ENCODE measurements at regions not wholly inside any gene's neighbourhood (a gene's known extent, or its start where the extent isn't known, plus 50 kb on each side); places are given as distances from the start of the nearest gene placed in this dataset.
"Not testable (repeated sequence)": the region's sequence is repeated elsewhere in the genome, so short reads cannot be mapped to it uniquely, and the experiment has no call there.

- H3K4me1 ChIP-seq (replicated peaks in 1 of 2) = peaks cover 18 to 34% of the 10 kb centered on the region in 2 donors
- WGBS, 10 experiments = 0 to 96% (median 48%) methylated on average over 1 to 7 of the region's 10 CpGs; no CpG with 5 or more reads in 6 of the 10 experiments
- ATAC-seq (replicated peaks in 6 of 8) = no peak
- H3K4me3 ChIP-seq = no peak overlapping the region
- no peak overlapping the region for H3K27ac ChIP-seq
- in situ Hi-C loops (cut with MboI; ENCODE audit: low pct_unique_long_range_greater_than_20kb in 2 of 9, low sequenced_read_pairs in 9 of 9, unreplicated experiment in 9 of 9) = loop anchor here in 1 of 9 experiments (25.0 kb wide), 1 partner anchor 113 kb away; no protein-coding TSS in a partner anchor
Measured at GRCh38 chr2:16199882-16200553, 259.7 kb downstream of the MYCN start.

DNA sequence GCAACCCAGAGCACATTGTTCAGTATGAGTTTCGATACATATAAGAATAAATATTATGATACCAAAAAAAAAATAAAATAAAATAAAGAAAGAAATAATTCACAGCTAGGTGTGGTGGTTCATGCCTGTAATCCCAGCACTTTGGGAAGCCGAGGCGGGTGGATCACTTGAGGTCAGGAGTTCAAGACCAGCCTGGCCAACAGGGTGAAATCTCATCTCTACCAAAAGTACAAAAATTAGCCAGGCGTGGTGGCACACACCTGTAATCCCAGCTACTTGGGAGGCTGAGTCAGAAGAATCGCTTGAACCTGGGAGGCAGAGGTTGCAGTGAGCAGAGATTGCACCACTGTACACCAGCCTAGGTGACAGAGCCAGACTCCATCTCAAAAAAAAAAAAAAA is 258.9 kb downstream of the MYCN start:
- peaks cover 11 to 26% of the 10 kb centered on the region in 2 donors for H3K4me1 ChIP-seq (replicated peaks in 1 of 2)
- in situ Hi-C loops (cut with MboI; ENCODE audit: low pct_unique_long_range_greater_than_20kb in 2 of 9, low sequenced_read_pairs in 9 of 9, unreplicated experiment in 9 of 9) = loop anchor here in 1 of 9 experiments (25.0 kb wide), 1 partner anchor 112 kb away; no protein-coding TSS in a partner anchor
- WGBS, 10 experiments = 19 to 100% (median 81%) methylated on average over 1 to 5 of the region's 5 CpGs; no CpG with 5 or more reads in 2 of the 10 experiments
- H3K27ac ChIP-seq; H3K4me3 ChIP-seq; ATAC-seq (replicated peaks in 6 of 8): not testable (repeated sequence)

- H3K4me1 ChIP-seq (replicated peaks in 1 of 2) = peaks cover 8 to 21% of the 10 kb centered on the region in 2 donors
- no peak overlapping the region for H3K4me3 ChIP-seq
- WGBS, 10 experiments = 29 to 97% (median 55%) methylated on average over 2 to 9 of the region's 9 CpGs
- no peak overlapping the region for H3K27ac ChIP-seq
- ATAC-seq (replicated peaks in 6 of 8) = peak in 4 of 8 experiments; percentile 34 to 67 (median 58)
- in situ Hi-C loops (cut with MboI; ENCODE audit: low pct_unique_long_range_greater_than_20kb in 2 of 9, low sequenced_read_pairs in 9 of 9, unreplicated experiment in 9 of 9) = loop anchor here in 1 of 9 experiments (25.0 kb wide), 1 partner anchor 111 kb away; no protein-coding TSS in a partner anchor
Measured at GRCh38 chr2:16198166-16198912, 258.0 kb downstream of the MYCN start.

DNA sequence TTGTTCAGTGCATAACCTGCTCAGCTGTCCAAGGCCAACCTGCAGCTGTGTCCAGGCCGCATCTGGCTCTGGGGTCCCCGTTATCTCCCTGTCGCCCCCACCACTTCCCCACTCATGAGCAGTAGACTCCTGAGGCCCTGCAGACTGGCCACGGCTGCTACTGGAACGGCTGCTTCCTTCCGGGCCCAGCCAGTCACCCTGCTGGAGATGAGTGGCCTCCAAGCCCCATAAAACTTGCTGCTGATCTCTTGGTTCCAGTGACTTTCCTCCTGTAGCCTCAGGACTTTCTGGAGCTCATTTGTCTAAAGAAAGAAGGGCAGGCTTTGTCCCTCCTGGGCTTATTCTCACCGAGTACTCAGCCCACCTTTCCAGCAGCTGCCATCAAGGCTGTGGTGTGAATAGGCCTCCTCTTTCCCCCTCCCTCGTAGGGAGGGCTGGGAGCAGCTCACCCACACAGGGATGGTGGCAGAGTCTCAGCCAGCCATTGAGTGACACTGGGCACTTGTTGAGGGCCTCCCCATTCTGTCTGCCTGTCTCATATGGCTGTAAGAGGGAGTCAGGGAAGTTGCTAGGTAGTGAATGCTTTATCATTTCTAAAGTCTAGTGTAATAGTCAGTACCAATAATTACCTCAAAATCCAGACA is 257.3 kb downstream of the MYCN start:
- peak in 4 of 8 experiments; percentile 7 to 59 (median 30) for ATAC-seq (replicated peaks in 6 of 8)
- in situ Hi-C loops (cut with MboI; ENCODE audit: low pct_unique_long_range_greater_than_20kb in 2 of 9, low sequenced_read_pairs in 9 of 9, unreplicated experiment in 9 of 9) = loop anchor here in 1 of 9 experiments (25.0 kb wide), 1 partner anchor 110 kb away; no protein-coding TSS in a partner anchor
- peaks cover 8 to 21% of the 10 kb centered on the region in 2 donors for H3K4me1 ChIP-seq (replicated peaks in 1 of 2)
- 0 to 80% (median 20%) methylated on average over 1 to 4 of the region's 8 CpGs; no CpG with 5 or more reads in 5 of the 10 experiments for WGBS, 10 experiments
- H3K27ac ChIP-seq = no peak overlapping the region
- H3K4me3 ChIP-seq = no peak overlapping the region

- Histone ChIP-seq H3K27ac (no peak overlapping the region), H3K4me3 (no peak overlapping the region), H3K4me1 (replicated peaks in 1 of 2) (peaks cover 8 to 21% of the 10 kb centered on the region in 2 donors)
- 20 to 100% (median 87%) methylated on average over 1 to 10 of the region's 15 CpGs; no CpG with 5 or more reads in 1 of the 10 experiments for WGBS, 10 experiments
- ATAC-seq (replicated peaks in 6 of 8) = no peak
- in situ Hi-C loops (cut with MboI; ENCODE audit: low pct_unique_long_range_greater_than_20kb in 2 of 9, low sequenced_read_pairs in 9 of 9, unreplicated experiment in 9 of 9) = loop anchor here in 1 of 9 experiments (25.0 kb wide), 1 partner anchor 110 kb away; no protein-coding TSS in a partner anchor
Measured at GRCh38 chr2:16196687-16197503, 256.5 kb downstream of the MYCN start.

DNA sequence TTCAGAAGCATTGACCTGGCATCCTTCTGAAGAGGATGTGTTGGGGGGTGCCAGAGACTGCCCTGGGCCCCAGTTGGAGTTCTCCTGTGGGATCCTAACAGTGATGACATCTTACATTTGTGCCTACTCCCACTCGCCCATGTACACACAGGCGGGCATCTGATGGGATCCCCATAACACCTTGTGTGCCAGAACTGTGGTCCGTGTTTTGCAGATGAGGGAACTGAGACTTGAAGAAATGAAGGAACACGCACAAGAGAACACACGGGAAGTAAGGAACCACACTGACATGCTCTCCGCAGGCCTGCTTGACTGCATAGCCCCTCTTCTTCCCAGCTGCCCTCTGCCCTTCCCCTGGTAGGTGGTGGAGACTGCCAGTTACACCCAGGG is 255.3 kb downstream of the MYCN start:
- Histone ChIP-seq H3K27ac (no peak overlapping the region), H3K4me1 (replicated peaks in 1 of 2) (peaks cover 8 to 14% of the 10 kb centered on the region in 2 donors), H3K4me3 (no peak overlapping the region)
- in situ Hi-C loops (cut with MboI; ENCODE audit: low pct_unique_long_range_greater_than_20kb in 2 of 9, low sequenced_read_pairs in 9 of 9, unreplicated experiment in 9 of 9) = loop anchor here in 1 of 9 experiments (25.0 kb wide), 1 partner anchor 108 kb away; no protein-coding TSS in a partner anchor
- no peak for ATAC-seq (replicated peaks in 6 of 8)
- 0 to 100% (median 83%) methylated on average over 1 to 3 of the region's 6 CpGs; no CpG with 5 or more reads in 5 of the 10 experiments for WGBS, 10 experiments

GRCh38 chr2:16194931-16195680 is 254.8 kb downstream of the MYCN start:
- Histone ChIP-seq H3K4me1 (replicated peaks in 1 of 2) (peaks cover 8 to 11% of the 10 kb centered on the region in 2 donors), H3K27ac (no peak overlapping the region), H3K4me3 (no peak overlapping the region)
- in situ Hi-C loops (cut with MboI; ENCODE audit: low pct_unique_long_range_greater_than_20kb in 2 of 9, low sequenced_read_pairs in 9 of 9, unreplicated experiment in 9 of 9) = loop anchor here in 1 of 9 experiments (25.0 kb wide), 1 partner anchor 108 kb away; no protein-coding TSS in a partner anchor
- 0 to 100% (median 84%) methylated on average over 1 to 5 of the region's 6 CpGs for WGBS, 10 experiments
- no peak for ATAC-seq (replicated peaks in 6 of 8)

GRCh38 chr2:16194530-16194929 is 254.2 kb downstream of the MYCN start:
- no peak overlapping the region for H3K4me3 ChIP-seq
- H3K27ac ChIP-seq = no peak overlapping the region
- peaks cover 10 to 15% of the 10 kb centered on the region in 2 donors for H3K4me1 ChIP-seq (replicated peaks in 1 of 2)
- in situ Hi-C loops (cut with MboI; ENCODE audit: low pct_unique_long_range_greater_than_20kb in 2 of 9, low sequenced_read_pairs in 9 of 9, unreplicated experiment in 9 of 9) = loop anchor here in 1 of 9 experiments (25.0 kb wide), 1 partner anchor 107 kb away; no protein-coding TSS in a partner anchor
- ATAC-seq (replicated peaks in 6 of 8) = no peak
- WGBS, 10 experiments = 80 to 100% (median 98%) methylated on average over 1 to 4 of the region's 4 CpGs; no CpG with 5 or more reads in 6 of the 10 experiments

DNA sequence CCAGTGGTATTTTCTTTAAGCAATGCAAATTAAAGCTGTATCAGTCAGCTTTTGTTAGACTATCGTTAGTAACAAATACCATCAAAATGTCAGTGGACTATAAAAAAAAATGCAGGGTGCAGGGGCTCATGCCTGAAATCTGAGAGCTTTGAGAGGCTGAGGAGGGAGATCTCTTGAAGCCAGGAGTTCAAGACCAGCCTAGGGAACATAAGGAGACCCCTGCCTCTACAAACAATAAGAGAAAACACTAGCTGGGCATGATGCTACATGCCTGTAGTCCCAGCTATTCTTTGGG is 253.7 kb downstream of the MYCN start:
- in situ Hi-C loops (cut with MboI; ENCODE audit: low pct_unique_long_range_greater_than_20kb in 2 of 9, low sequenced_read_pairs in 9 of 9, unreplicated experiment in 9 of 9) = loop anchor here in 1 of 9 experiments (25.0 kb wide), 1 partner anchor 107 kb away; no protein-coding TSS in a partner anchor
- H3K27ac ChIP-seq = no peak overlapping the region
- 0 to 100% (median 70%) methylated on average over 1 of the region's 1 CpG; no CpG with 5 or more reads in 3 of the 10 experiments for WGBS, 10 experiments
- no peak overlapping the region for H3K4me3 ChIP-seq
- ATAC-seq (replicated peaks in 6 of 8) = no peak
- peaks cover 15 to 20% of the 10 kb centered on the region in 2 donors for H3K4me1 ChIP-seq (replicated peaks in 1 of 2)

- ATAC-seq (replicated peaks in 6 of 8) = no peak
- 5 to 100% (median 83%) methylated on average over 2 to 10 of the region's 10 CpGs; no CpG with 5 or more reads in 2 of the 10 experiments for WGBS, 10 experiments
- H3K27ac ChIP-seq = no peak overlapping the region
- H3K4me3 ChIP-seq = no peak overlapping the region
- peaks cover 21 to 25% of the 10 kb centered on the region in 2 donors for H3K4me1 ChIP-seq (replicated peaks in 1 of 2)
- in situ Hi-C loops (cut with MboI; ENCODE audit: low pct_unique_long_range_greater_than_20kb in 2 of 9, low sequenced_read_pairs in 9 of 9, unreplicated experiment in 9 of 9) = loop anchor here in 1 of 9 experiments (25.0 kb wide), 1 partner anchor 105 kb away; no protein-coding TSS in a partner anchor
Measured at GRCh38 chr2:16192416-16193216, 252.3 kb downstream of the MYCN start.

Measured in motor neuron (in vitro differentiated cells).